GM19438 (cell line): ENCODE measurements at regions not wholly inside any gene's neighbourhood (a gene's known extent, or its start where the extent isn't known, plus 50 kb on each side); places are given as distances from the start of the nearest gene placed in this dataset.

Source experiments
- ATAC-seq: cut with Tn5 transposase; IDR thresholded peaks from one replicate; pipeline ENCODE4 v1.9.1; 2021; ENCODE audit warnings: low read depth; ENCODE audit not compliant: unreplicated experiment

DNA sequence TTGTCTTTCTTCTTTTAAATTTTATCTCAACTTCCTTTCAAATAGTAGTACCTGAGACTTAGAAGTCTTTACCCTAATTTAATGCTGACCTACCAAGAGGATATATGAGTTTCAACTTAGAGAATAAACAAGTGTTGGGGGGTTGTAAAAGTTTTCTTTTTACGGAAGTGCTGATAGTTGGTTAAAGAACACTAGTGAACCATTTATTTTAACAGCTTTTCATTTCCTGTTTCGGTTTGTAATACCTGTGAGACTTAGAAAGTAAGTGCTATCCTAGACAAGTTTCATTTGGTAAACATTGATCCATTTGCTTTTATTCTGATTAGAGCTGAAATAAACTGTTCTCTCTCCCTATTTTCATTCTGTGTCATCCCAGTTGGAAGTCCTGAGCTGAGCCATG, 683.1 kb upstream of the SORCS1 start:
- no peak for ATAC-seq

DNA sequence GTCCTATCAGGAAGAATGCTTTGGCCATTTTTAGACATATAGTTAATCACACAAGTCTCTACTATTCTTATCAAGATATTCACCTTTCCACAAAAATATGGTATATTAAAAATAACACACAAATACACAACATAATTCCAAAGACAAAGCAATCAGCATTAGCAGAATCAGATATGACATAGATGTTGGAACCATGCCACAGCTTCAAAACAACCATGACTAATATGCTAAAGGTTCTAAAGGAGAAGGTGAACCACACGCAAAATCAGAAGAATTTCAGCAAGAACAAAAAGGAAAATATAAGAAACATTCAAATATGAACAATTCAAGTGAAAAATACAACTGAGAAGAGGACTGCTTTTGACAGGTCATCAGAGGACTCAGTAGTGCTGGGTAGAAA, 670.2 kb upstream of the SORCS1 start:
- no peak for ATAC-seq

DNA sequence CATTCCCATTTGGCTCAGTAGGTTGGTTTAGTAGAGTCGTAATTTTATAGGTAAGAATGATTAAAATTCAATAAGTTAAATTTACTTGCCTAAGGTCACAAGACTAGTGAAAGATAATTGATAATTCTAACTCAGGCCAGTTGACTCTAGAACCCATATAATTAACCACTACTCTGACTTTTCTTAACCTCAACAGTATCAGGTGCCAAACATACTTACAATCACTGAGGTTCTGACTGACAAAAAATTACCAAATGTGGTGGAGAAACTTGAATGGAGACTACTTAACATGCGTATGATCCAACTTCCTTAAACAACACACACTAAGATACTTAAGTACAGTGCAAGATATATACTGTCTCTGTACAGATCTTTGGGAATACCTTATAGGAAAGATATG, 667.3 kb upstream of the SORCS1 start:
- no peak for ATAC-seq

DNA sequence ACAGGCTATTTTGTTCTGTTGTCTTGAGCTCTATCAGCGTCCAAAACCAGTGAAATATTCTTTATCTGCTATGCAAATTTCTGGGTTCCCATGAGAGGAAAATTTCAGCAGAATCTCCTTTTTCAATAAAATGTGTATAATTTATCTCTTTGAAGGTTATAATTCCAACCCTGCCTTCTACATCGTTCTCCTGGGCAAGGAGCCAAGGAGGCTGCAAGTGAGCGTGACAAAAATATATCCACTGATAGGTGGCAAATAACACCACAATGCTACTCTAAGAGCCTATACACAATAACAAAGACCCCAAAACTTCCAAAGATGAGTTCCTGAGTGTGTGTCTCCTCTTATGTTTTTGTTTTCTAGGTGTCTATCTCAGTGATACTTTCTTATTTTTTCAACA, 664.7 kb upstream of the SORCS1 start:
- ATAC-seq = no peak

DNA sequence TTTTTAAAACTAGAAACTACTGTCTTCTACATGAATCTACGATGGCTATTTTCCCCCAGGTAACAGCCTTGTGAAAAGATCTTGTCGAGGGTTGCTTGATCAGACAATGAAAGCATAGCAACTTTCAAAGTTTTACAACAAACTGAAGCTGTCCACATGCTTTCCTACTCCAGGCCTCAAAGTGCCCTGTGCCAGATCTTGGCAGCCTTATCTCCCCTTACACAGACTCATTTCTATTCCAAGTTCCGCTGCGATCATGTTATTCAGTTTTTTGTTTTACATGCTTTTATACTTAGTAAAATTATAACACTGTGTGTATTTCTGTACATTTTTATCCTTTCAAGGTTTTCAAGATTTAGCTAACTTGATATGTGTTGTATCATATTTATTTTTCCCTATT, 661.7 kb upstream of the SORCS1 start:
- ATAC-seq = no peak

DNA sequence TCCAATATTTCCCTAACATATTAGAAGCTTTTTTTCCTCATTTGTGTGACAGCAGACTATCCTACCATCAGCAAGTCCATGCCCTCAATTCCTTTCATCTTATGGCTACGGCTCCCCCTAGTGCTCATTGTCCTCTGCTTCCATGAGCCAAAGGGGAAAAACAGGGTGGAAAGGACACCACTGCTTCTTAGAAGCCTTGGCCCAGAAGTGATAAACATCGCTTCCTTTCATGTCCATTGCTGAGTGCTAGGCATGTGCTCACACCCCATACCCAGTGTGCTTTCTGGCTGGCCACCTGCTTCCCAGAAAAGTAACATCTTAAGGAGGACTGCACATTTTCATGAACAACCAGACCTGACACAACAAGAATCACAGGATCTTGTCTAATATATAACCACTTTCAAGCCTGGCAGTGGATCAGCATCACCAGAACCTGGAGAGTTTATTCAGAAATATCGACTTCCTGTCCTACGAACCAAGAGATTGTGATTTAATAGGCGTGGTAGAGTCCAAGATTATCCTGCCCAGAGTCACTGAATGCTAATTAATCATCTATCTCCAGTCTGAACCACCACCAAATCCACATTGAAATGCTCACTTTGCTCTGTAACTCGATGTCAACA, 650.5 kb upstream of the SORCS1 start:
- no peak for ATAC-seq

DNA sequence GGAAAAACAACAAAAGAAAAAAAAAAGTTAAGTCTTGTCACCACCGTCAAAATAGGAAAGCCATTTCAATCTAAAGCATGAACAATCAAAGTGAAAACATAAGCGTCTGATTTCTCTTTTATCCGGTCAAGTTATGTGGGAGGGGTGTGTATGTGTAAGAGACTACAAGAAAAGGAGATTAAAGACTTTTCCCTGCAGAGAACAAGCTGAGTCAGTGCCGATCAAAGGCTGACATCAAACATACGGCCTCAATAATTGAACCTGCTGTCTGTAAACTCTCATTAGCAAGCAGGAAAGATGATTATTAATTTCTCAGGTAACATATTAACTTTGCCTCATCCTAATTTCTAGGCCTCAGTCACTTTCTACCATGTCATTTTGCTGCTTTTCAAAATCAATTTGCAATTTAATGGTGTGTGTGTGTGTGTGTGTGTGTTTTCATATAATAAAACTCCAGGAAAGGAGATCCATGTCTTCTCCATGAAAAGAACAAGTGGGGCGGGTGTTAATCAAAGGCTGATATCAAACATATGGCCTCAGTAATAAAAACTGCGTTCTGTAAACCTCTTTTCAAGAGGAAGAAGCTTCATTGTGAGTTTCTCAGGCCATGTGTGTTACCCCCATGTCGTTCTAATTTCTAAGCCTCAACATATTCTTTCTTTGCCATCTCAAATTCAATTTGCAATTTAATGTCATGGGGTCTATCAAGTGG, 649.1 kb upstream of the SORCS1 start:
- no peak for ATAC-seq

DNA sequence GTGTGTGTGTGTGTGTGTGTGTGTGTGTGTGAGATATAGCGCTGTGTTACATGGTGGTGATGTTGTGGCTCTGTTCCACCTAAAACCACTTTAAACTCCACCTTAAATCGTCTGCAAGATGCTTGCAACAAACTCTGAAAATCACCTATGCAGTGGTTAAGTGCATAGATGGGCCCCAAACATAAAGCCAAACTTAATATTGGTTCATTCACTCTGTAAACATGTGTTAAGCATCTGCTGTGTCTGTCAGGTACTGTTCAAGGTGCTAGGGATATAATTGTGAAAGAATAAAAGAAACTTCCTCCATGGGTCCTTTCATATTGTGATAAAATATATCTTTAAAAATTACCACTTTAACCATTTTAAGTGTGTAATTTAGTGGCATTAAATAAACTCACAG, 645.4 kb upstream of the SORCS1 start:
- ATAC-seq = no peak

DNA sequence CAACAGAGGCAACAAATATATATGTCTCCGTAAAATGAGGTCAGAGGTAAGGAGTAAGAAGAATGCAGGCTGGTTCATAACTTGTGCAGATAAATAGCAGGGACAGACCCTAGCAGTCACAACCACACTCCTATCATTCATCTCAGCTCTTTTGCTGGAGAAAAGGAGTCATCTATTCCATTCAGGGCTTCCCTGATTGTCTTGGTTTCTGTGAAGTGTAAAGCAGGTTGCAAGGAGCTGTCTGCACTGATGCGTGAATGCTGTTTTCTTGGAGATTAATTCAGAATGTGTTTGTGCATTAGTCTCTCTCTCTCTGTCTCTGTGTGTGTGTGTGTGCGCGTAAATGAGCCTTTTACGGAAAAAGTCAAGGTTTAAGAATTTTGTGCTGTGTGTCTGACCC, 643.3 kb upstream of the SORCS1 start:
- no peak for ATAC-seq

DNA sequence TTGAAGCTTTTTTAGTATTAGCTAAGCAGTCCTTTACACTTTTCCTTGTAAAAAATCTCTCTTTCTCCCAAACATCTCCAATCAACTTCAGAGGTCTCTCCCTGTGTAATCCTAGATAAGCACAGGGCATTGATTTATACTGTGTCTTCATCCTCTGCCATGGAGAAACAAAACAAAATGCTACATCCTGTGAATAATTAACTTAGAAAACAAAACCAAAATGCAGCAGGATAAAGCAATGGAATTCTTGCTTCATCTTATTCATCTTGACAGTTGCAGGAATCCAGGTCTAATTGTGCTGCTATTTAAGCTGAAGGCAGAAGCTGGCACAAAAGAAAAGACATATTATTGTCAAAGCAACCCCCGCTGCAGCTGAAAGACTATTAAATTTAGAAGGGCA, 641.5 kb upstream of the SORCS1 start:
- no peak for ATAC-seq

DNA sequence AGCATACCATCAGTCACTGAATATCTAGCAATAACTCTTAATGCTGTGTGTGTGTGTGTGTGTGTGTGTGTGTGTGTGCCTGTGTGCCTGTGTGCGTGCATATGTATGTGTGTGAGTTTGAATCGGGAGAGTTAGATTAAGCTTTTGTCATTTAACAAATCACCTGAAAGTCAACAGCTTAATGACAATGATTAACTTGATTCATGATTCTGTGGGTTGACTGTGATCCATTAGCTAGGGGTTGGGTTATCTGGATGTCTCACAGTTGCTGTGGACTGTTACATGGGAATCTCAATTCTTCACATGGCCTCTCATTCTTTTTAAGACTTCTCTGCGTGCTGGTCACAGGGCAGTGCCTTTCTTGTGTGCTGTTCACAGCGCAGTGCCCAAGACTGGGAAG, 639.0 kb upstream of the SORCS1 start:
- ATAC-seq = no peak

DNA sequence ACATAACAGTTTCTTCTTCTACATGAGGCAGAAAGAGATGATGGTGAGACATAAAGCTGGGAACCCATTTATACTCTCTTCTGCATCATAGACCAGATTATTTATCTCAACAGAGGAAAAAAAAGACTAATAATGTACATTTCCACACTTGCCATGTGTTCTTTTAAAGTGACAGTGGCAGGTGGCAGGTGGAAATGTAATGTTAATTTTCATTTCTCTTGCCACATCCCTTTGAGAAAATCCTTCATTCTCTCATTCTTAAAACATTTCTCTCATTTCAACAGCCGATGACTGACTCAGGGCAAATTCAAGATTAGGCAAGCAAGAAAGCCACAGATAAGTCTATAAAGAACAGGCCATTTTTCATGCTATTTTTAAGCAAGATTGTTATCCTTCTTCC, 635.6 kb upstream of the SORCS1 start:
- ATAC-seq = no peak

DNA sequence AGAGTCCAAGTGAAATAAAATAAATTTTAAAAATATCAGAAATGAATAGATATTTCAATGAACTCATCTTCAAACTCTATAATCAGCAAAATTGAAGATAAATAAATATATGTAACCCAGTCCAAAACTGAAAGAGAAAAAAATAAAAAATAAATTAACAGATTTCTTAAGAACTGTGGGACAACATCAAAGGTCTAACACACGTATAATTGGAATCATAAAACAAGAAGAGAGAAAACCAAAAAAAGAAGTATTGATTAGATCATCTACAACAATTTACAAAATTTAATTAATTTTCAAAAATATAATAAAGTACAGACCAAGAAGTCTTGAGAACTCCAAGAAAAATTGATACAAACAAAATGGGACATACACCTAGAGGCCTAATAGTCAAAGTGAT, 625.8 kb upstream of the SORCS1 start:
- no peak for ATAC-seq

DNA sequence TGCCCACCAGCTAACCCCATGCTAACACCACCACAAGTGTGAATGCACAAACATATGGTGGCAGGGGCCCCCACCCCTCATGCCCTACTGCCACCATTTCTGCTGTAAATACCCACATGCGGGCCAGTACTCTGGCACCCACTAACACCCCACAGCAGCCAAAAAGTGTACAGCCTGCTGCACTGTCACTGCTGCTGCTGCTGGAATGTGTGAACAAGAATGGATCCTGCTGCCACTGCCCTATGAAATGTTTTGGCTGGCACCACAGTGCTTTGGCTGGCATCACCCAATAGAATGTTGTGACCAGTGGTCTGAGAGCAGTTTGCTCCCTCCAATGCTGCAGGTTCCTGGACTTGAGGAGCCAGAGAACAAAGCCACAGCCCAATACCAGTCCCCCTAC, 606.6 kb upstream of the SORCS1 start:
- no peak for ATAC-seq

DNA sequence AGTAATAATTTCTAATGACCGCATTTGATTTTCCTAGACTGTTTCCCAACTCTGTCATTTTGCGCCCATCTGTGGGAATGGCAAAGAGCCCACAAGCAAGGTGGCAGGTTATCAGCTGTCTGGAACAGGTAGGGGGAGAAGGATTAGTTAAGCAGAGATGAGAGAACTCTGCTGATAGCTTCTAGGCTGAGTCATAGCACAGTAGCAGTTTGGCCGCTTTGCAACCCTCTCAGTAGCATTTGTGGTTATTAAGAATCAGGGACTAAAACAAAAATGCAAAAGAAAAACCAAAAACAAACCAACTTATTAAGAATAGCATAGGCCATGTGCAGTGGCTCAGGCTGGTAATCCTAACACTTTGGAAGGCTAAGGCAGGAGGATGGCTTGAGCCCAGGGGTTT, 602.7 kb upstream of the SORCS1 start:
- ATAC-seq = no peak

DNA sequence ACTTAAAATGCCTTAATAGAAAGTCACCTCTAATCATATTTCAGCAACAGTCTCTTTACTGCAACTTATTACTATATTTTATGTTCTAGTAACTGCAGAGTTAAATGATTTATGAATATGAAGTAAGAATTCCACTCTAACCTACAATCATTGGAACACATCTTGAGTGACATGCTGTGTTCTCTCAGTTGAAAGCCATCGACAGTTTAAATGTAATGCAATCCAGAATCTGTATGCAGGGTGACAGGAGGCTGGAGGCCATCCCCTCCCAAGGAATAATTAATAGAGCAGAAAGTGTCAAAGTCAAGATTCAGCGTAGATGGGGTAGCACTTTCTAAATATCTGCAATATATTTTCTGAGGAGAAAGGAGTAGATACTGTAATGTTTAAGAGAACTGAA, 590.3 kb upstream of the SORCS1 start:
- no peak for ATAC-seq

DNA sequence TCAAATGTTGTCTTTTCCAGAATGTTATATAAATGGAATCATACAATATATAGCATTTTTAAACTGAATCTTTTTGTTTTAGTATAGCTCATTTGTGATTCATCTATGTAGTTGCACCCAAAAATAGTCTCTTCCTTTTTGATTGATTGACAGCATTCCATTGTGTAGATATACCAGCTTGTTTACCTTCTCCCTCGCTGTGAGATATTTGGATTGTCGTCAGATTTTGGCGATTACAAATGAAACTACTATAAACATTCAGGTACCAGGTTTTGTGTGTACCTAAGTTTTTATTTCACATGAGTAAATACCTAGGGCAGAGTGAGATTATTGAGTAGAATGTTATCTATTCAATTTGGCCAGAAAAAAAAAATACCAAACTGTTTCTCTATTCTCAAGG, 584.7 kb upstream of the SORCS1 start:
- ATAC-seq = no peak

DNA sequence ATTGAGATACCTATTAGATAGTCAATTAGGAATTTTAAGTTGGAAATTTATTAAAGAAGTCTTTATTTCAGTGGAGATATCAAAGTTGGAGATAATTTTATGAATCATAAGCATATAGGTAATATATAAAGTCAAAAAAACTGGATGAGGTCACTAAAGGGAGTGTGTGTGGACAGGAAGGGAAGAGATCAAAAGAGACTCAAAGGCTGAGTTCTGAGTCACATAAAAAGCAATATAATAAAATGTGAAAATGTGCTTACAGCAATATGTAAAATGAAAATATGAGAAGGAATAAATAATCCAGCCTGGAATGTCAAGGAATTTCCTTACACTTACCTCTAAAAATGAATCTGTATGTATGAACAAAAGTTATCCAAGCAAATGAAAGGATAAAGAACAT, 583.3 kb upstream of the SORCS1 start:
- no peak for ATAC-seq

DNA sequence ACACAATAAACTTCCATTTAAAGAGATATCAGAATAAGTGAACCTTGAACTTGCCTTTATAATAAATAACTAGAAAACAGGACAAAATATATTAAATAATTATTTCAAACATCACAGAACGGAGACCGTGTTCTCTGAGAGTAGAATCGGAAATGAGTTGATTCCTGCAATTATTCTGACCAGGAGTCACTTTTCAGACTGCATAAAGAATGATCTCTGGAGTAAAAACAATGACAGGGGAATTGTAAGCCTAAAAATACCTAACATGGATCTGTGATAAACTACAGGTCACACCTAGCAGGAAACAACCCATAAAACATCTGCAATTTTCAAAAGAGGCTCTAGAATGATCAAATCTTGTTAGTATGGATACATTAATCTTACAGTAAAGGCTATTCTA, 577.5 kb upstream of the SORCS1 start:
- ATAC-seq = no peak

DNA sequence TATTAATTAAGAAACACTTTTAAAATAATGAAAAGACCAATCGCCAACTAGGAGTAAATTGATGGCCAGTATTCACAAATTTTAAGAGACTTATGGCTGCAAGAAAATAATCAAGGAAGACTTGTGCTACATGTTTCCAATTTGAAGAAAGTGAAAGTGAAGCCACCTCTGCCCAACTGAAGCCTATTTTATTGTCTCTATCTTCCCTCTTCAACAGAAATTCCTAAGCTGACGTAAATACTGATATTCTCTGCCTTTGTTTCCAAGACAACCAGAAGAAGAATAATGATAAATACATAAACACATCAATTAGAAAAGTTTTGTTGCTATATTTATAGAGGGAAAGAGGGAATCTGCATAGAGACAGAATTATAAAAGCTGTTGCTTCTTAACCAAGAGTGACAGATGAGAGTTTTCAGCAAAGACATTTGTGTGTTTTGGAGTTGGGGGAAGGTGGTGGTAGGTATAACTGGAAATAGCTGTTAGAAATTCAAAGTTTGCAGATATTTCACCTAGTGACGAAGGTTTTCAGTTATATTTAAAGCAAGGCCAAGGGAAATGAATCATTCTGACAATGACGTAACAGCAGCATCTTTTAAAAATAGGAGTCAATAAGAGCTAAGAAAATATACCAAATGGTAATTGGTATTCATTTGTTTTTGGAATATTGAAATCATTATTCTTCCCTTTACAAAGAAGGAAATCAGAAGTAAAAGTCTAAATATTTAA, 576.6 kb upstream of the SORCS1 start:
- ATAC-seq = no peak

DNA sequence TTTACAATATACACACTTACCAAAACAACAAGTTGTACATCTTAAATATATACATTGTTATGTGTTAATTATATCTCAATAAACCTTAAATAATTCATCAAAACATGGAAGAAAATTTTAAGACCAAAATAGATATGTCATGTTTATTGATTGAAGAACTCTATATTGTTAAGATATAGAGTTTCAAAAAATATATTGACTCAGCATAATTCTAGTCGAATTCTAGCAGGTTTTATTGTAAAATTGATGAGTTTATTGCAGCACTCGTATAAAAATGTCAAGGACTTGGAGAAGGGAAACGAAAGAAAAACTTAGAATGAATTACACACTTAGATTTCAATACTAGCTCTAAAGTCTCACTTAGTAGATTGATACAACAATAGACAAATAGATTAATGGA, 575.4 kb upstream of the SORCS1 start:
- ATAC-seq = no peak
